Ovary (tissue), 3 donors: ENCODE measurements at regions not wholly inside any gene's neighbourhood (a gene's known extent, or its start where the extent isn't known, plus 50 kb on each side); places are given as distances from the start of the nearest gene placed in this dataset.

ENCODE experiments used
- POLR2A ChIP-seq: fragments of 450-650 bp; IDR thresholded peaks from one replicate; pipeline ENCODE4 v1.6.1; 2017; ENCODE audit warnings: antibody characterized with exemption, mild to moderate bottlenecking, moderate library complexity
- TF ChIP-seq, protein P1 (sequence below), 3 donors: fragments of 450-650 bp in 2 of 3; fragments of 200-600 bp in 1 of 3; IDR thresholded peaks; one replicate each; pipeline versions ENCODE4 v1.5.1 to v1.8.0; 2016 to 2022; ENCODE audit warnings: antibody characterized with exemption in 3 of 3, mild to moderate bottlenecking in 1 of 3
- donor health status: DM: no; HTN: no; CAD: no.

DNA sequence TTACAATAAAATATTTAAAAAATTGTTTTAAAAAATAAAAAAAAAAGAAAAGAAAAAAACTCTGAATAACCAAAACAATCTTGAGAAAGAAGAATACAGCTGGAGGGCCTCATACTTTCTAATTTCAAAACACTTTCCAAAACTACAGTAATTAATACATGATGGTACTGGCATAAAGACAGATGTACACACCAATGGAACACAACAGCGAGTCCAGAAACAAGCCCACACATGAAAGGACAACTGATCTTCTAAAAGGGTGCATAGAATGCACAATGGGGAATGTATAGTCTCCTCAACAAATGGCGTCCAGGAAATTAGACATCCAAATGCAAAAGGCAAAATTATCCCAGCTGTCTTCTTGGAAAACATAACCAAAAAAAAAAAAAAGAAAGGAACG is 99.6 kb downstream of the LURAP1L start:
- TF ChIP-seq, protein P1, sequence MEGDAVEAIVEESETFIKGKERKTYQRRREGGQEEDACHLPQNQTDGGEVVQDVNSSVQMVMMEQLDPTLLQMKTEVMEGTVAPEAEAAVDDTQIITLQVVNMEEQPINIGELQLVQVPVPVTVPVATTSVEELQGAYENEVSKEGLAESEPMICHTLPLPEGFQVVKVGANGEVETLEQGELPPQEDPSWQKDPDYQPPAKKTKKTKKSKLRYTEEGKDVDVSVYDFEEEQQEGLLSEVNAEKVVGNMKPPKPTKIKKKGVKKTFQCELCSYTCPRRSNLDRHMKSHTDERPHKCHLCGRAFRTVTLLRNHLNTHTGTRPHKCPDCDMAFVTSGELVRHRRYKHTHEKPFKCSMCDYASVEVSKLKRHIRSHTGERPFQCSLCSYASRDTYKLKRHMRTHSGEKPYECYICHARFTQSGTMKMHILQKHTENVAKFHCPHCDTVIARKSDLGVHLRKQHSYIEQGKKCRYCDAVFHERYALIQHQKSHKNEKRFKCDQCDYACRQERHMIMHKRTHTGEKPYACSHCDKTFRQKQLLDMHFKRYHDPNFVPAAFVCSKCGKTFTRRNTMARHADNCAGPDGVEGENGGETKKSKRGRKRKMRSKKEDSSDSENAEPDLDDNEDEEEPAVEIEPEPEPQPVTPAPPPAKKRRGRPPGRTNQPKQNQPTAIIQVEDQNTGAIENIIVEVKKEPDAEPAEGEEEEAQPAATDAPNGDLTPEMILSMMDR (IDR thresholded peaks at IDR 0.05), result no peak
- no peak for TF ChIP-seq POLR2A
